NCI-H2029 treated with DMSO at 0.1 percent for 48 hours (cell line): ENCODE measurements at regions not wholly inside any gene's neighbourhood (a gene's known extent, or its start where the extent isn't known, plus 50 kb on each side); places are given as distances from the start of the nearest gene placed in this dataset.
"Not testable (repeated sequence)": the region's sequence is repeated elsewhere in the genome, so short reads cannot be mapped to it uniquely, and the experiment has no call there.

ENCODE experiments used
- DNase-seq: peaks from one replicate; lab custom pipeline; 2025; lab: John Stamatoyannopoulos, UW

- DNase-seq: no peak
Measured at GRCh38 chr5:58299256-58299655, 160.6 kb downstream of the PLK2 start.

DNA sequence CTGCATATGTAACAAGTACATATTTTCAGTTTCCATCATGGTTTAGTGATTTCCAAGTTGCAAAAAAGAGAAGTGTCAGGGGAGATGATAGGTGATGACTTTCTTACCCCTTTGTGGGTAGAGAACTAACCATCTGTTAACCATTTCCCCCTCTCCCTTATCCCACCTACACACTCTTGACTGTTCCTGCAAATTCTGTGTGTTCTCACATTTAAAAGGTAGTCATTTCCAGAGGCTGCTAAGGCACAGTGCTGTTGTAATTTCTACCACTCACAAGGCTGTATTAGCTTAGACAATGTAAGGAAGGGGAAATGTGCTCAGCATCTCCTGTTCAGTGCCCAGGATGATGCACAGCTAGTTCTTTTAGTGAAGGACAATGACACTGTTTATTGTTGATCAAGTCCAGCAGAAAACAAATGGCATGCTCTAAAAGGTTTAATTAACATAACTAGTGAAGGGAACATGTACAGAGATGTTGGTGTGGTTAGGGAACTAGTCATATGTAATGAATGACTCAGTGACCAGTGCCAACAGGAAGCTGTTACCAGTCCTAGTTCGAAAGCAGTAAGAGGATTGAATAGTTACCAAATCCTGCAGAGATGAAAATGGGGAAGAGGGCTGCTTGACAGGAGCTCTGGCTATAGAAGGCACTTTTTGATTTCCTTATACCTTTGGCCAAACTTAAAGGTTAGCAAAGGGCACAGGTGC lies 165.1 kb downstream of the PLK2 start:
- DNase-seq: no peak

- not testable (repeated sequence) for DNase-seq
Measured at GRCh38 chr5:58288275-58288674, 171.6 kb downstream of the PLK2 start.

DNA sequence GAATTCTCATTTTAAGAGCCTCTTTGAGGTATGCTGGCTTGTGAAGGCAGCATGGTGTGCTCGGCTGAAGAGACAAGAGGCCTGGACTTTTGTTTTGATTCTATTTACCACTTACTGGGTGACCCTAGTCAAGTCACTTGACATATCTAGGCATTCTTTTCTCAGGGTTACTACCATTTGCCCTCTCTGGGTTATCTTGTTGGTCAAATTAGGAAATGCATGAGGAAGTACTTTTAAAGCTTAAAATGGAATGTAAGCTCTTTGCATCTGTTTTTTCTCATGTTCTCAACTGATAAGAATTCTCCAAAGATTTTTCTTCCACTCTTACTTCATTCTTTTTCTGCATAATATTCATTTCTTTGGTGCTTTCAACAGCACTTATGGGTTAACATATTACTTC lies 173.1 kb downstream of the PLK2 start:
- DNase-seq: no peak

- no peak for DNase-seq
Measured at GRCh38 chr5:58285900-58286299, 174.0 kb downstream of the PLK2 start.

DNA sequence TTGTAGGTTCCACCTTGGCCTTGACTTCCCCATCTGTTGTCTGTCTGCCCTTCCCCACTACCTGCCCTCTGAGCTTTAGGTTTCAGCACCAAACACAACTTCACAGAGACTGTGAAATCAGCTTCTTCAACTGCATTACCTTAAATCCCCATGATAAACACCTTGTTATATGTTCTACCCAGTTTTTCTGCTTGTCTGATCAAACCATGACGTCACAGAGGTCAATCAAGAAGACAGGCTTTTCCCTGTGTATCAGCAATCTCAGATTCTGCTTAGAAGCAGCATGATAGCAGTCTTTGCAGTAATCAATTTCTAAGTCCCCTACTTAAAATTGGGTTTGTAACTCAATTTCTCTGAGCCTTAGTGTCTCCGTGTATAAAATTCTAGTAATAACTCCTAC lies 175.0 kb downstream of the PLK2 start:
- DNase-seq: no peak

DNA sequence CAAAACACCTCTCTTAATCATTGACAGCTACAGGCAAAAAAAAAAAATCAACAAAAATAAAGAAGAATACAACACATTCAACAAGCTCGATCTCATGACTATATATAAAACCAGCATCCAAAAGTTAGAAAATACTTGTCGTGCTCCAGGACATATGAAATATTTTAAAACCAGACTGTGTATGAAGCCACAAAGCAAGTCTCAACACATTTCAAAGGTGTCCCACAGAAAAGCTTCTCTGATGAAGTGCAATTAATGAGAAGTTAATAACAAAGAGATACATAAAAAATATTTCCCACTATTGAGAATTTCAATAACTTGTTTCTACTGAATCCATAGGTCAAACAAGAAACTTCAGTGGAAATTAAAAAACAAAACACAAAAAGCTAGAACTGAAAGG lies 178.7 kb downstream of the PLK2 start:
- DNase-seq: no peak

- no peak for DNase-seq
Measured at GRCh38 chr5:58279259-58279658, 180.6 kb downstream of the PLK2 start.

- no peak for DNase-seq
Measured at GRCh38 chr5:58276431-58276830, 183.5 kb downstream of the PLK2 start.

DNA sequence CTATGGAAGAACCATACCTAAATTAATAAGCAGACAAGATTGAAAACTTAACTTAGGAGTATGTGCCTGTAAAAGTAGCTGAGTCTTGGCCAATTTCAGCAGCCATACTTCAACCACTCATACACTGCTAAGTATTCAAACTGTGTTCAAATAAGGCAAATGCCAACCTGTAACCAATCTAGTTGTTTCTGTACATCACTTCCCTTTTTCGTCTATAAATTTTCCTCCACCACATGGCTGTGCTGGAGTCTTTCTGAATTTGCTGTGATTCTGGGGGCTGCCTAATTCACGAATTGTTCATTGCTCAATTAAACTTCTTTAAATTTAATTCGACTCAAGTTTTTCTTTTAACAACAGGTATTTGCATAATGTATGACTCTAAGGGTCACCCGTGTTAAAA lies 184.4 kb downstream of the PLK2 start:
- DNase-seq: no peak

DNA sequence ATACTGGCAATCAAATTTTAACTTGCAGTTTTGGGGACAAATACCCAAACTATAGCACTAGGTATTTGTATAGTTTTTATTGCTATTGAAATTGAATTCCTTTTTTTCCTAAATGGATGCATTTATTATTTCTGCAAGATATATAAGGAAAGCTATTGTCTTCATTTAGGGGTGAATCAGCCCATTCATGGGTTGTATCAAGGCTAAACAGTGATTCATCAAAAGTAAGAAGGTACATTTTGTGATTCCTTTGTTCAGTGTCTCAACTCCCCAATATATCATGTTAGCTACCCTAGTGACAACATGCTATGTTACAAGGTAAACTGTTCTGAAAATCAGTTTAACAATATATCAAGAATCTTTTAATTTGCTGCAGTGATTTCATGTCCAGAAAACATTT lies 185.7 kb downstream of the PLK2 start:
- no peak for DNase-seq

DNA sequence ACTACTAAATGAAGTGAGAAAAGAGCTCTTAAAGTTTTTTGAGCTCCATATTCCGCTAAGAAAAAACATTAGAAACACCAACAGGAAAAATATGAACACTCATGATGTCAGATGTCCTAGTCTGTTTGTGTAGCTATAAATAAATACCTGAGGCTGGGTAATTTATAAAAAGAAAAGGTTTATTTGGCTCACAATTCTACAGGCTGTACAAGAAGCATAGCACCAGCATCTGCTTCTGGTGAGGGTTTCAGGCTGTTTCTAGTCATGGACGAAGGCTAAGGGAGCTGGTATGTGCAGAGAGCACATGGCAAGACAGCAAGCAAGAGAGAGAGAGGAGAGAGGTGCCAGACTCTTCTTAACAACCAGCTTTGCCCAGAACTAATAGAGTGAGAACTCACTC lies 186.2 kb downstream of the PLK2 start:
- DNase-seq: no peak

DNA sequence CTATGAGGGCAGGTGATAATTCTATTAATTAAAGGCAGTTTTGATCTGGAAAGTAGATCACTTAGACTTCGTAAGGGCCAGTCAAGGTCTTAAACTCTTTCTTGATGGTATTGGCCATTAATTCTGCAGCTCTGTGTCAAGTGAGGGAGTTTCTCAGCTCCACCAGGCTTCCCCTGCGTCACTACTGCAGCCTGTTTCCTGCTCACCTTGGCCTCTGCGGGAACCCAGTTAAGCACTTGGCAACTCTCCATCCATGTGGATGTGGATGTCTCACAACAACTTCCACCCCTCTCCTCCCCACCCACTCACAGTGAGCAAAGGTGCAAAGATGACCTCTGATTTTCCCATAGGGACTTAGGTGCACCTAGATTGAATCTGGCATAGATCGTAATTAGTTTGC lies 191.6 kb downstream of the PLK2 start:
- no peak for DNase-seq

- no peak for DNase-seq
Measured at GRCh38 chr5:58266402-58266801, 193.5 kb downstream of the PLK2 start.

GRCh38 chr5:58265246-58265930 lies 194.5 kb downstream of the PLK2 start:
- DNase-seq: no peak

GRCh38 chr5:58264276-58264675 lies 195.6 kb downstream of the PLK2 start:
- no peak for DNase-seq

- DNase-seq: no peak
Measured at GRCh38 chr5:58263296-58263695, 196.6 kb downstream of the PLK2 start.

DNA sequence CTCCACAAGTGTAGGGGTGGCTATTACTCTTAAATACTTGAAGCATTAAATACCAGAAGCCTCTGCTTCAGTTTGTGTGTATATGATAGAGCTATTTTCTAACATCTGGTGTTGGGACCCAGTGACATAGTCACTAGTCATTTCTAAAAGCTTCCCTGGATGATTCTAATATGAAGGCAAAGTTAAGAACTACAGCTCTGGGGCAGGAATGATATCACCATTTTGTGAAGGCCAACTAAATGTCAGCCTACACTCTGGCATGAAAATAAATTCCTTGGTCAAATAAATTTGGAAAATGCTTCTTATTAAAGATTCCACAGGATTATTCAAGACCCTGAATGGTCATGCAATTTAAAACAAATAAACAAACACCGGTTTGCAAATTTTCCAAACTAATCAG lies 197.7 kb downstream of the PLK2 start:
- DNase-seq: no peak

DNA sequence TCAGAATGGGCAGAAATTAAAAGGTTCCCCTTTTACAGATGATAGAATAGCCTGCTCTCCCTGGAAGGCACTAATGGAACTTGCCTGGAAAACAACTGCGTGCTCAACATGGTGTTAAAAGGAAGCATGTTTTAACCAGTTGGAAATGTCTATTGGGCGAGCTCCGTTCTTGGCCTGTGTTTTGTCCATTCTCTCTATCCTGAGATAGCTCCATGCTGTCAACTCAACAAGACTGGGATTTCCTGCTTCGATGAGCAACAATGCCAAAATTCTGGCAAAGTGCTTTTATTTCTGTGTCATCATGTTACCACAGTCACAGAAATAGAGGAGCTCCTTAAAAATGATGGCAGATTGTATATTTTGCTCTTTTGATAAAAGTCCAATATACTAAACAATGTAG lies 198.3 kb downstream of the PLK2 start:
- no peak for DNase-seq

GRCh38 chr5:58260243-58260642 lies 199.6 kb downstream of the PLK2 start:
- DNase-seq: no peak

- no peak for DNase-seq
Measured at GRCh38 chr5:58259685-58260152, 200.2 kb downstream of the PLK2 start.

DNA sequence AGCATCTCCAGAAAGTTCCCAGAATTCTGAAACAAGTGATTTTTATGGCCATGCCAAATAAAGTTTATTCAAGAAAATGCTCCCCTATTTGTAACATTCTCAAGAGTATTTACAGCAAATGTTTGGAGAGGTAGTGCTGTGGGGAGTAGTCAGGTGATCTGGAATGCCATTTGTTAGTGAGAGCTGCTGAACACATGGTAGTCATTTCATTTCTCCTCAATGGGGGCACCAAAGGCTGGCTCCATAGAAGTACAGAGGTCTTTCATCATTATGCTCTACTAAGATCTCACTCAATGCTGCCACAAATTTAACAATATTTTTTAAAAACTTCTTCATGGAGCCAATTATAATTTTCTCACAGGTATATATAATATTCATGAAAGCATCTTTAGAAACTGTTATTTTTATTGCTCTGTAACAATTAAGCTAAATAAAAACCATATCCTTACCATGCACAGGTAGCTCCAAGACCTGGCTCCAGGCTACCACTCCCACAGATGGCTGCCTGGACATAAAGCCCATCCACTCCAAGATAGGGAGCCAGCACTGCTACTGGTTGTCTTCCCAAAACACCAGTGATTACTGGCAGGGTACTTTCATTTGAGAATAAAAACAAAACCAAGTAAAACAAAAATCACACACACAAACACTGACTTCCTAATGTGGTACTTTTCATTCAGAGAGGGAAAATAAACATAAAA lies 200.8 kb downstream of the PLK2 start:
- no peak for DNase-seq

- DNase-seq: no peak
Measured at GRCh38 chr5:58255970-58256369, 203.9 kb downstream of the PLK2 start.
